Tibial nerve (tissue), 3 donors: ENCODE measurements at regions not wholly inside any gene's neighbourhood (a gene's known extent, or its start where the extent isn't known, plus 50 kb on each side); places are given as distances from the start of the nearest gene placed in this dataset.

ENCODE experiments used
- POLR2A ChIP-seq, 2 donors: fragments of 450-650 bp; IDR thresholded peaks; one replicate each; pipeline ENCODE4 v1.6.1; 2017; ENCODE audit warnings: antibody characterized with exemption in 2 of 2, mild to moderate bottlenecking in 2 of 2, moderate library complexity in 2 of 2
- TF ChIP-seq, protein P1 (sequence below), 5 experiments: fragments of 200-600 bp in 3 of 5; fragments of 450-650 bp in 2 of 5; sonication (generic) in 3 of 5; IDR thresholded peaks; one replicate each; pipeline ENCODE4 v1.5.1; 2016 to 2019; ENCODE audit warnings: antibody characterized with exemption in 5 of 5, mild to moderate bottlenecking in 3 of 5, moderate library complexity in 2 of 5

- TF ChIP-seq, protein P1, sequence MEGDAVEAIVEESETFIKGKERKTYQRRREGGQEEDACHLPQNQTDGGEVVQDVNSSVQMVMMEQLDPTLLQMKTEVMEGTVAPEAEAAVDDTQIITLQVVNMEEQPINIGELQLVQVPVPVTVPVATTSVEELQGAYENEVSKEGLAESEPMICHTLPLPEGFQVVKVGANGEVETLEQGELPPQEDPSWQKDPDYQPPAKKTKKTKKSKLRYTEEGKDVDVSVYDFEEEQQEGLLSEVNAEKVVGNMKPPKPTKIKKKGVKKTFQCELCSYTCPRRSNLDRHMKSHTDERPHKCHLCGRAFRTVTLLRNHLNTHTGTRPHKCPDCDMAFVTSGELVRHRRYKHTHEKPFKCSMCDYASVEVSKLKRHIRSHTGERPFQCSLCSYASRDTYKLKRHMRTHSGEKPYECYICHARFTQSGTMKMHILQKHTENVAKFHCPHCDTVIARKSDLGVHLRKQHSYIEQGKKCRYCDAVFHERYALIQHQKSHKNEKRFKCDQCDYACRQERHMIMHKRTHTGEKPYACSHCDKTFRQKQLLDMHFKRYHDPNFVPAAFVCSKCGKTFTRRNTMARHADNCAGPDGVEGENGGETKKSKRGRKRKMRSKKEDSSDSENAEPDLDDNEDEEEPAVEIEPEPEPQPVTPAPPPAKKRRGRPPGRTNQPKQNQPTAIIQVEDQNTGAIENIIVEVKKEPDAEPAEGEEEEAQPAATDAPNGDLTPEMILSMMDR (IDR thresholded peaks at IDR 0.05): no peak
- TF ChIP-seq POLR2A (IDR thresholded peaks at IDR 0.05): no peak
Observed at GRCh38 chr5:143896966-143897365, 85.0 kb downstream of the HMHB1 start.
